Stomach (tissue), 4 donors: ENCODE measurements at regions not wholly inside any gene's neighbourhood (a gene's known extent, or its start where the extent isn't known, plus 50 kb on each side); places are given as distances from the start of the nearest gene placed in this dataset.

Source experiments
- EP300 ChIP-seq: sonication (generic); formaldehyde crosslinking; IDR thresholded peaks from one replicate; pipeline ENCODE4 v1.6.1; 2017; ENCODE audit warnings: antibody characterized with exemption
- POLR2A ChIP-seq, 4 donors: fragments of 450-650 bp; IDR thresholded peaks; one replicate each; pipeline ENCODE4 v1.6.1; 2016; ENCODE audit warnings: antibody characterized with exemption in 4 of 4, control low read depth in 2 of 4, mild to moderate bottlenecking in 1 of 4, moderate library complexity in 1 of 4
- POLR2AphosphoS5 ChIP-seq, 3 donors: sonication (generic); formaldehyde crosslinking; IDR thresholded peaks; one replicate each; pipeline ENCODE4 v1.6.1; 2016; ENCODE audit warnings: antibody characterized with exemption in 3 of 3
- TF ChIP-seq, protein P1 (sequence below), 7 experiments: fragments of 450-650 bp in 4 of 7; fragments of 200-600 bp in 3 of 7; sonication (generic) in 3 of 7; IDR thresholded peaks; one replicate each; pipeline ENCODE4 v1.5.1; 2016 to 2019; ENCODE audit warnings: antibody characterized with exemption in 7 of 7, control low read depth in 2 of 7, mild to moderate bottlenecking in 1 of 7

DNA sequence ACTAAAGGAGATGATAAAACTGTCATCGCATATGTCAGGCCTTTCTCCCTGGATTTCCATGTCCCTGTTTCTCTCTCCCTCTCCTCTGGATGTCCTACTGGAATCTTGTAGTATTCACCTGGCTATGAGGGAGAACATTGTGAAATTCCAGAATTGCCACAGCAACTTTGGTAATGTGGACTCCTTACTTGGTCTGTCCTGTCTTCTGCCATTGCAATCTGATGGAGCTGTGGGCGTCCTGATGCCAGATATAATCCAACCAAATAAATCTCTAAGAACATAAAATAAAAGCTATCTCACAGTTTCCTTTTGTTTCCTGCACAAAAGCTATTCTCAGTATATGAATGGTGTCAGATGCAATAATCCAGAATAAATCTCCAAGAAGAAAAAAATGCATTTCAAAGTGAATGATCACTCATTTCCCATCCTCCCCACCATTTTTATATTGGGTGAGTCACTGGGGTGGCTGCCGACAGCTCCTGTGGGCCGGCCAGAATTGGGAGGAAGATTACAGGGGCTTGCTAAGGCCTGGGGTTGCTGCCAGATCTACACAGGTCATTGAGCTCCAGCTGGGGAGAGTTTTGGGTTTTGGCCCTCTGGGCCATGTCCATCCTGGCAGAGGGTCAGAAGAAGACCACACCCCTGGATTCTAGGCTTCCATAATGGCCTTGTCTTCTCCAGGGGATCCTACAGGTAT, 160.7 kb upstream of the PITX1 start:
- TF ChIP-seq, protein P1, sequence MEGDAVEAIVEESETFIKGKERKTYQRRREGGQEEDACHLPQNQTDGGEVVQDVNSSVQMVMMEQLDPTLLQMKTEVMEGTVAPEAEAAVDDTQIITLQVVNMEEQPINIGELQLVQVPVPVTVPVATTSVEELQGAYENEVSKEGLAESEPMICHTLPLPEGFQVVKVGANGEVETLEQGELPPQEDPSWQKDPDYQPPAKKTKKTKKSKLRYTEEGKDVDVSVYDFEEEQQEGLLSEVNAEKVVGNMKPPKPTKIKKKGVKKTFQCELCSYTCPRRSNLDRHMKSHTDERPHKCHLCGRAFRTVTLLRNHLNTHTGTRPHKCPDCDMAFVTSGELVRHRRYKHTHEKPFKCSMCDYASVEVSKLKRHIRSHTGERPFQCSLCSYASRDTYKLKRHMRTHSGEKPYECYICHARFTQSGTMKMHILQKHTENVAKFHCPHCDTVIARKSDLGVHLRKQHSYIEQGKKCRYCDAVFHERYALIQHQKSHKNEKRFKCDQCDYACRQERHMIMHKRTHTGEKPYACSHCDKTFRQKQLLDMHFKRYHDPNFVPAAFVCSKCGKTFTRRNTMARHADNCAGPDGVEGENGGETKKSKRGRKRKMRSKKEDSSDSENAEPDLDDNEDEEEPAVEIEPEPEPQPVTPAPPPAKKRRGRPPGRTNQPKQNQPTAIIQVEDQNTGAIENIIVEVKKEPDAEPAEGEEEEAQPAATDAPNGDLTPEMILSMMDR (IDR thresholded peaks at IDR 0.05): no peak
- TF ChIP-seq POLR2A (IDR thresholded peaks at IDR 0.05) (no peak), POLR2AphosphoS5 (IDR thresholded peaks at IDR 0.05) (no peak), EP300 (no peak)
